T47D (cell line): ENCODE measurements at regions not wholly inside any gene's neighbourhood (a gene's known extent, or its start where the extent isn't known, plus 50 kb on each side); places are given as distances from the start of the nearest gene placed in this dataset.
"Not testable (repeated sequence)": the region's sequence is repeated elsewhere in the genome, so short reads cannot be mapped to it uniquely, and the experiment has no call there.

Experiments used
- DNase-seq, 2 experiments: peaks; one replicate each; pipeline versions ENCODE4 v3.0.0 to v3.0.0-alpha.2; 2011 to 2012; ENCODE audit warnings: low read depth in 1 of 2, low spot score in 1 of 2
- JUND ChIP-seq: IDR thresholded peaks from 2 replicates; pipeline ENCODE4 v1.6.1; 2012; ENCODE audit warnings: low read depth
- in situ Hi-C: cut with HindIII; loops from 2 replicates; pipeline ENCODE4 v1.10.0; 2016; ENCODE audit warnings: low sequenced_read_pairs, low pct_unique_long_range_greater_than_20kb

- in situ Hi-C loops, DNase-seq: not testable (repeated sequence)
Measured at GRCh38 chr1:228796945-228797344, 61.7 kb downstream of the RHOU start.

GRCh38 chr1:228798035-228798434 is 62.8 kb downstream of the RHOU start:
- no peak for TF ChIP-seq JUND
- no peak for DNase-seq
- in situ Hi-C loops = no loop called here

- DNase-seq = no peak
- in situ Hi-C loops = no loop called here
- no peak for TF ChIP-seq JUND
Measured at GRCh38 chr1:228798548-228798947, 63.3 kb downstream of the RHOU start.

GRCh38 chr1:228799924-228800323 is 64.6 kb downstream of the RHOU start:
- no peak for DNase-seq
- TF ChIP-seq JUND = no peak
- in situ Hi-C loops = no loop called here

- no peak for DNase-seq
- in situ Hi-C loops = no loop called here
- no peak for TF ChIP-seq JUND
Measured at GRCh38 chr1:228801068-228801467, 65.8 kb downstream of the RHOU start.

- DNase-seq = no peak
- TF ChIP-seq JUND = no peak
- in situ Hi-C loops = no loop called here
Measured at GRCh38 chr1:228802386-228803220, 67.3 kb downstream of the RHOU start.

GRCh38 chr1:228803421-228803820 is 68.1 kb downstream of the RHOU start:
- no peak for DNase-seq
- no peak for TF ChIP-seq JUND
- in situ Hi-C loops = no loop called here

GRCh38 chr1:228804173-228804572 is 68.9 kb downstream of the RHOU start:
- no peak for TF ChIP-seq JUND
- in situ Hi-C loops = no loop called here

GRCh38 chr1:228804640-228805413 is 69.5 kb downstream of the RHOU start:
- no peak for DNase-seq

More at GRCh38 chr1:228804173-228804572, 68.9 kb downstream of the RHOU start:
- no peak for DNase-seq

GRCh38 chr1:228807904-228808605 is 72.8 kb downstream of the RHOU start:
- no peak for DNase-seq
- no peak for TF ChIP-seq JUND
- in situ Hi-C loops = no loop called here

More at GRCh38 chr1:228804640-228805413, 69.5 kb downstream of the RHOU start:
- in situ Hi-C loops = no loop called here
- no peak for TF ChIP-seq JUND

GRCh38 chr1:228809621-228810394 is 74.5 kb downstream of the RHOU start:
- no peak for DNase-seq
- in situ Hi-C loops = no loop called here
- no peak for TF ChIP-seq JUND

- TF ChIP-seq JUND = no peak
- in situ Hi-C loops = no loop called here
- DNase-seq = no peak
Measured at GRCh38 chr1:228810395-228810758, 75.1 kb downstream of the RHOU start.
